Ecto neural progenitor cell (in vitro differentiated cells): ENCODE measurements at regions not wholly inside any gene's neighbourhood (a gene's known extent, or its start where the extent isn't known, plus 50 kb on each side); places are given as distances from the start of the nearest gene placed in this dataset.
A peak's percentile ranks its signal among the peaks of the same experiment; 100 is the strongest.
"Not testable (repeated sequence)": the region's sequence is repeated elsewhere in the genome, so short reads cannot be mapped to it uniquely, and the experiment has no call there.

Experiments used
- DNase-seq: peaks from one replicate; pipeline ENCODE4 v3.0.0-alpha.2; 2018; ENCODE audit warnings: low spot score

- no peak for DNase-seq
These were observed 107.3 kb downstream of the MINAR1 start for GRCh38 chr15:79539401-79539800.

GRCh38 chr15:79540551-79540950 lies 108.4 kb downstream of the MINAR1 start:
- no peak for DNase-seq

DNA sequence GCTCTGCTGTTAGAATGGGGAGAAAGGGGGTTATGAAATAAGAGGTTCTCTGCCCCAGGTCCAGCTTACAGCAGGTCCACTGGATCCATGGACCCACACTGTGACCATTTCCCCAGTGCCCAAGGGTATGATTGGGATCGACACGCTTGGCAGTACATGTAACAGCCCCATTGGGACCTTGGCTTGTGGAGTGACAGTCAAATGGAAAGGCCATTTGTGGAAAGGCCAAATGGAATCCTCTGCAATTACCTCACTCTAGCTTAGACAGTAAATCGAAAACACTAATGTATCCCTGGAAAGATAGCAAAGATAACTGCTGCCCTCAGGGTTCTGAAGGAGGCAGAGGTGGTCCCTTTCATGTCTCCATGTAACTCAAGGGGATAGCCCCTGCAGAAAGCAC lies 109.1 kb downstream of the MINAR1 start:
- DNase-seq, result no peak

GRCh38 chr15:79543097-79543496 lies 111.0 kb downstream of the MINAR1 start:
- DNase-seq, result no peak

GRCh38 chr15:79549196-79549595 lies 117.1 kb downstream of the MINAR1 start:
- no peak for DNase-seq

- DNase-seq, result no peak
These were observed 128.2 kb downstream of the MINAR1 start for GRCh38 chr15:79560384-79560783.

DNA sequence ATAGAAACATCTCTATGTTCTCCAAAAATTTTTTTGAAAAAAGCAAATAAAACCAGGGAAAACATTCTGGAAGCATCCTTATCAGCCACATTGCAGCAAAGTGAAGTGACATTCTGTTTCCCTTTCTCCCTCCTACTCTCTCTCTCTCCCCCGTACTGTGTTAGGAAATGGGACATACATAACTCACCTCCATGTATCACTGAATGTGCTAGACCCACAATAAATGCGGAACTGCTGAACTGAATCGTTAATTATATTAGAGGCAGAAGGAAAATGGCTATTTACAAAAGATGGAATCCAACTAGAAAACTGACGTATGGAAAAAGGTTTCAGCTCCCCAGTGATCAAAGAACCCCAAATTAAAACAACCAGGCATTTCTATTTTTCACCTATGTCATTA lies 129.8 kb downstream of the MINAR1 start:
- DNase-seq, result no peak

DNA sequence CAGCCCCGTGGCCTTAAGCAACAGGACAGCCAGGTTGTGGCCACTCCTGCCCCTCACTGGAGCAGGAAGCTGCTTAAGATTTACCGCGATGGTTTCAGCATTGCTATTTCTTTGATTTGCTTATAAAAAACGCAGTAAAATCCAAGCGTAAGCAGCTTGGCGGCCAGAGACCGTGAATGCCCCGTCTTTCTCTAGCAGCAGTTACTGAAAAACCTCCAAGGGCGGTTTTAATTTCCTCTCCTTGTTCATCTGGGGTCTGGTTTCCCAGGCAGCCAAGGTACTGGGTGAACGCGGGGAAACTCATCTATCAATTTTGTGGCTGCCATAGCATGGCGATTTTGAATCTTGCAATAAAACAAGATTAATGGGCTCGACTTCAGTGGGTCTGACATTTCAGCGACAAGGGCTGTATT lies 130.3 kb downstream of the MINAR1 start:
- DNase-seq, result no peak

DNA sequence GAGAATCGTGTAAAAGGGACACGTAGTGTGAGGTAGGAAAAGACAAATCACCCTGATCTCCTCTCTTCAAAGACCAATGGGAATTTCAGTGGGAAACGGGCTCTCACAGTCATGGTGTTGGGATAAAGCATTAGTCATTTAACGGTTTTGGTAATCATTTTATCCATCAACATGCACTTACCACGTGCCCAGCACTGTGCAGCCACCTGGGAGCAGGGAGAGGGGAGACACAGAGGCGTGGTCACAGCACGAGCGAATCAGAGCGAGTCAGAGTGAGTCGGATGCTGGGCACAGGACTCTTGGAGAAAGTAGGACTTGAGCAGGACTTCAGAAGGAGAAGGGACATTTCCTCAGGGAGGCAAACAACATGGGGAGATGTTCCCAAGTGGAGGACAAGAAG lies 130.8 kb downstream of the MINAR1 start:
- DNase-seq, result no peak

DNA sequence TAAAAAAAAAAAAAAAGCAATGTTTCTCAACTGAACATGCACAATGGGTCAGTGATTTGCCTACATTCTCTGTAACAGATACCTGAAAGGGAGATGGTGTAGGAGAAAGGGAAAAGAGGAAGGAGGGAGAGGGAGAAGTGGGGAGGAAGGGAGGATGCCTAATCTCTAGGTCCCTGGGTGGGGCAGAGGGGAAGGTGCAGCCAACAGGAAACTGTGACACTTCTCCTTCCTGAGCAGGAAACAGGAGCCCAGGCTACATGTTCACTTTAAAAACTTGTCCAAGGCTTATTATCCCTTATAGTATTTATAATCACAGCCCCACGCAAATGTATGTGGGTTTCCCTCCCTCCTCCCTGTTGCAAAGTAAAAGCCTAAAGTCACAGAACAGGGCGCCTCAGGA lies 137.9 kb downstream of the MINAR1 start:
- DNase-seq, result no peak

DNA sequence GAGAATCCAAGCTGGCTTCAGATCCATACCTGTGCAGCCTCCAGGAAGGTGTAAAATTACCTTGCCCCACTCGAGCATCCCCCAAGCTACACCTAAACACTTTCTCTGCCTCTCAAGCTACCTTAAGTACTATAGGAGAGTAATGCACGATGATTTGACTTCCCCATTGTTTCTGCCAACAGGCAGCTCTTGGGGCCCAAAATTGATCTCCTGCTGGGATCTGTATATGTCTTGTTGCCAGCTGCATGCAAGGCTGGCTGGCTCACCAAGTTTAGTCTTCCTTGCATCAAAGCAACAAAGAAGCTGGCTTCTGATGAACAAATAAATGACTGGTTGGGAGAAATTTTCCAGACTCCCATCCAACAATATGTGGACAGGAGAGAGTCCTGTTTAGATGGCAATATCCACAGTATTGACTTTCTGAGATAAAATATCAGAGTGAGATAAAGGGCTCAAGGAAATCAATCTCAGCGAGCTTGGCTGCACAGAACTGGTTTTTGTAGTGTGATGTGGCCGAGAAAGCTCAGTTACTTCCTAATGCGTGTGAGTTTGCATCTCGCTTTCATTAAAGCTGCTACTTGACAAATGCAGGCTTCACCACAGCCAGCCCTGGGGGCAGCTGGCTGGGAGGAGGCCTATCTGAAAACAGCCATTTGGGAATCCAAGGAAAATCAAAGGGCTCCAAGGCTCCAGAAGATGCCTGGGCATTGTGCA lies 140.7 kb downstream of the MINAR1 start:
- no peak for DNase-seq

GRCh38 chr15:79574431-79575273 lies 142.5 kb downstream of the MINAR1 start:
- DNase-seq, result not testable (repeated sequence)

GRCh38 chr15:79582650-79583049 lies 150.5 kb downstream of the MINAR1 start:
- no peak for DNase-seq

- DNase-seq, result peak; percentile 11
These were observed 160.0 kb downstream of the MINAR1 start for GRCh38 chr15:79592126-79592525.

- peak; percentile 47 for DNase-seq
These were observed 161.2 kb downstream of the MINAR1 start for GRCh38 chr15:79593119-79593869.

- peak; percentile 26 for DNase-seq
These were observed 163.2 kb downstream of the MINAR1 start for GRCh38 chr15:79595306-79595705.

GRCh38 chr15:79595995-79596622 lies 164.0 kb downstream of the MINAR1 start:
- DNase-seq, result peak; percentile 83

GRCh38 chr15:79598639-79599038 lies 166.5 kb downstream of the MINAR1 start:
- no peak for DNase-seq

GRCh38 chr15:79601405-79602086 lies 169.4 kb downstream of the MINAR1 start:
- DNase-seq, result no peak

GRCh38 chr15:79602180-79602579 lies 170.0 kb downstream of the MINAR1 start:
- no peak for DNase-seq

DNA sequence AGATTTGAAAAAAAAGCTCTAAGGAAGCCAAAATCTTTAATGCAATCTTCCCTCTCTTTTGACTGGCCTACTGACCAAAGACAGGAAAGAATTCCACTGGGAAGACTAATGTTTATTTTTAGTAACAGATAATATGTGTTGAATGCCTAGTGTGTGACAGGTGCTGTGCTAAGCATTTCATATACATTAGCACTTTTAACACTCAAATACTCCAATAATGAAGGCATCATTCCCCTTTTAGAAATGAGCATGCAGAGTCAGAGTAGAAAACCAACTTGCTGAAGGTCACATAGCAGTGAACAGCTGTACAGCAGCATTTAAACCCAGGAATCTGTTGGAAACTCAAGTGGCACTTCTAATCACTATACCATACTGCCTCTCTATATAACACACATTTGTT lies 170.6 kb downstream of the MINAR1 start:
- no peak for DNase-seq
